ENCODE measurements at regions not wholly inside any gene's neighbourhood (a gene's known extent, or its start where the extent isn't known, plus 50 kb on each side); places are given as distances from the start of the nearest gene placed in this dataset.
"Not testable (repeated sequence)": the region's sequence is repeated elsewhere in the genome, so short reads cannot be mapped to it uniquely, and the experiment has no call there.

GRCh38 chr20:51305316-51306052 lies 237.0 kb downstream of the NFATC2 start:
- DNase-seq, result no peak

- DNase-seq, result no peak
Measured at GRCh38 chr20:51303731-51304670, 238.5 kb downstream of the NFATC2 start.

- DNase-seq, result no peak
Measured at GRCh38 chr20:51301026-51301425, 241.5 kb downstream of the NFATC2 start.

GRCh38 chr20:51300104-51300503 lies 242.4 kb downstream of the NFATC2 start:
- DNase-seq, result no peak

GRCh38 chr20:51299413-51299812 lies 243.1 kb downstream of the NFATC2 start:
- DNase-seq, result no peak

- DNase-seq, result no peak
Measured at GRCh38 chr20:51298141-51298749, 244.3 kb downstream of the NFATC2 start.

GRCh38 chr20:51287628-51288413 lies 254.7 kb downstream of the NFATC2 start:
- DNase-seq, result no peak

GRCh38 chr20:51286758-51287157 lies 255.8 kb downstream of the NFATC2 start:
- DNase-seq, result no peak

DNA sequence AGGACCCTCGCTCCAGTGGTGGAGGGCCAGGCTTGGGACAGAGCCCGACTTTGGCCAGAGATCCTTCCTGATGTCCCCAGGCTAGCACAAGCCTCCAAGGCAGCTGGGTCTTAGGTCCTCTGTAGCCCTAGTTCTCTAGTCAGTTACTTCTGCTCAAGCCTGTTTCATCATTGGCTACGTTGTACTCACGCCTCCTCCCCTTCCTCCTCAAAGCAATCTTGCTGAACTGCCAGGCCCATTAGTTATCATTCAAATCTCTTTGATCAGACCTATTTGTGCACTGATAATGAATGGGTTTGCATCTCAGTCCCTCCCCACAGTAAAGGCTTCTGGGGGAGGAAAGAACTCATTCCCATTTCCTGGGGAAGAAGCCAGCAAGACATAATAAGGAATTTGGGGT lies 256.8 kb downstream of the NFATC2 start:
- no peak for DNase-seq

DNA sequence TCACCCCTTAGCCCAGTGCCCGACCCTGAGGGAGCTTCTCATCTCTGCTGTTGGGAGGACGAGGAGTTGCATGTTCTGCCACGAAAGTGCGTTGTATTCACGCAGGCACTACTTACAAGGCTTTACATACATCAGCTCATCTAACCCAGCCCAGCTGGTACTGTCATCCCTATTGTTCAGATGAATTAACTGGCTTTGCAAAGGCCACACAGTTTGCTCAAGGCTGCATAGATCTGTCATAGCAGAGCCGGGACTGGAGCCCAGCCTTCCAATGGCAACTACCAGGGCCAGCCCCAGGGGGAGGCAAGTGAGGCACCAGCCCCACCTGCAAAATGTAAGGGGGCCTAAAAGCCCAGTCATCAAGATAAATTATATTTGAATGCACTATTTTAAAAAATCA lies 257.6 kb downstream of the NFATC2 start:
- DNase-seq, result no peak

DNA sequence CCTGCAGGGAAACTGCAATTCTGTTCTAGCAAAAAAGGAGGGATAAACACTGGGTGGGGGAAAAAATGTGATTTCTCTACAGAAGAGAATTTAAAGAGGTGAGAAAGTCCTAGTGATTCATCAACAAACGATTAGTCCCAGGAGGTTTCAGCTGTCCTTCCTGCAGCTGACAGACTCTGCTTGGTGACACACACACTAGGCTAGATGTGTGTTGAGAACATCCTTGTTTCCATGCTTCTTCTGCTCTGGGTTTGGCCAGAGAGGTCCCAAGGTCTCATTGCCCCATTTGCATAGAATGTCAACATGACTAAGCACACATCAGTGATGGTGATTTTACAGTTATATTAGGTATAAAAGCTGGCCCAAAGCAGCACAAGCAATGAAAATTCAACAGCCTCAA lies 258.3 kb downstream of the NFATC2 start:
- no peak for DNase-seq

GRCh38 chr20:51281521-51281920 lies 258.6 kb upstream of the KCNG1 start:
- no peak for DNase-seq

DNA sequence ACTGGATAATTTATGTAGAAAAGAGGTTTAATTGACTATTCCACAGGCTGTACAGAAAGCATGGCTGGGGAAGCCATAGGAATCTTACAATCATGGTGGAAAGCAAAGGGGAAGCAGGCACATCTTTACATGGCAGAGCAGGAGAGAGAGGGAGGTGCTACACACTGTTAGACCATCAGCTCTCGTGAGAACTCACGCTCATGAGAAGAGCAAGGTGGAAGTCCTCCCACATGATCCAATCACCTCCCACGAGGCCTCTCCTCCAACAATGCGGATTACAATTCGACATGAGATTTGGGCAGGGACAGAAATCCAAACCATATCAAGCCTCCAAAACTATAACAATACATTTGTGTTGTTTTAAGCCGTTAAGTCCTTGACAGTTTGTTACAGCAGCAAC lies 257.1 kb upstream of the KCNG1 start:
- DNase-seq, result no peak

DNA sequence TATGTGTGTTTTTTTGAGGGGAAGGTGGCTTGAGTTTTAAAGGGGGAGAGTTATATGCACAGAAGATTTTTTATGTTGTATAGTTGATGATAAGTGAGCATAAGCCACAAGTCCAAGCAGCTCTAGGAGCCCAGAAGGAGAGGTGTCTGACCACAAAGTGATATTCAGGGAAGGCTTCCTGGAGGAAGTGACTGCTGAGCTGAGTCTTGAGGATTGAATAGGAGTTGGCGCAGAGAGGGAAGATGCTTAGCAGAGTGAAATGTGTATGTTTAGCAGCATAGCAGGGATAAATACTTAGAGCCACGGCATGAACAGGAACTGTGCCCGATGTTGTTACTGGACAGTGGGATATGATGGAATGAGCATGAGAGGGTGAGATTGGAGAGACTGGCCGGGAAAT lies 255.1 kb upstream of the KCNG1 start:
- DNase-seq, result no peak

DNA sequence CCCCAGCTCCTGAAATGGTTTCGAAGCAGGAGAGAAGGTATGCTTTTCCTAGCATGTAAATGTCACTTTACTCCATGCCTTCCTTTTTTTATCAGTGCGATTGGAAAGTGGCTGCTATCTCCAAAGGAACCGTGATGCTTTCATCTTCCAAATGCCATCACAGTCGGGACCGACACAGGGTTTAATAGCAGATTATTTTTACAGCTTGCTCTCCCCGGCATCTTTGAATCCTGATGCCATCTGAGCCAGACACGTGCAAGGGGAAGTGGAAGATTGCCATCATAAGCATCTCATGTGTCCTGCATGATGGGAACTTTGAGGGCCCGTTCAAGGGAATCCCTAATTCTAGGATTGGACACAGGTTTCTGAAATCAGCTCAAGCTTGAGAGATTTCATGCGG lies 253.4 kb upstream of the KCNG1 start:
- no peak for DNase-seq

DNA sequence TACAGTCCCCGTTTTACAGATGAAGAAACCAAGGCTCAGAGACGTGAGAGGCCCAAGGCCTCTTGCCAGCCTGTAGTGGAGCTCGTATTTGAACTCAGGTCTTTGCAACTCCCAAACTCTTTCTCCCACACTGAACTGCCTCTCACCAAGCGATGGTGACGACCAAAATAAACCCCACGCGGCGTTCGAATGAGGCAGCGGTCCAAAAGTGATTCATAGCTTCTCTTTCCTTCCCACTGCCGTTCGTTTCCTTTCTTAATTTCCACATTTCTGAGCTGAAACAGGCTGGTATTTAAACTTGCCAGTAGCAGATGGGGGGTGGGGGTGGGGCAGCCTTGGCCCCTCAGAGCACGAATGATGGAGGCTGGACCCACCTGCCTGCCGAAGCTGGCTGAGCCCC lies 252.9 kb upstream of the KCNG1 start:
- peak; percentile 26 for DNase-seq

DNA sequence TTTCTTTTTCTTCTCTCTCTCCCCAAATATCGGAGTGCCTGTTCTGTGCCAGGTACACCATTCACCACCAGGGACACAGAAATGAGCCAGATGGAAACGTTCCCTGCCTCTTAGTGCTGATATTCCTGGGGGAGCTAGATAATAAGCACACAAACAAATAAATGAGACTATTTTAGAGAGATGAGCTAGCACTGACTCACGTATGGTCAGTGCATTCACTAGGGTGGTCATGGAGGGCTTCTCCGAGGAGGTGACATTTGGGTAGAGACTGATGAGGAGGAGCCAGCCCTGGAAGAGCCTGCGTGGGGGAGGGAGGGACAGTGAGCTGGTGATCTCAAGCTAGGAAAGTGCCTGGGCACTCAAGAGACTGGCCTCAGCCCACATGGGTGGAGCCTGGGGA lies 252.3 kb upstream of the KCNG1 start:
- no peak for DNase-seq

DNA sequence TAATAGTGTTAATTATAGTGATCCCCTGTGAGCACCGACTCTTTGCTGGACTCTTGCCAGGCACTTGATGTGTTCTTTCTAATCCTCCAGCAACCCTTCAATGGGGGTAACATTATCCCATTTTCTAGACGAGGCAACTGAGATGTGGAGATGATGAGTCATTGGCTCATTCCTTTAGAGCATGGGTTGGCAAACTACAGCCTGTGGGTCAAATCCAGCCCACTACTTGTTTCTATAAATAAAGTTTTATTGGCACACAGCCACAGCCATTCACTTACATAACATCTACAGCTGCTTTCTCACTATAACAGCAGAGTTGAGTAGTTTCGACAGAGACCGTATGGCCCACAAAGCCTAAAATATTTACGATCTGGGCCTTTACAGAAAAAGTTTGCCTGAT lies 249.5 kb upstream of the KCNG1 start:
- no peak for DNase-seq

DNA sequence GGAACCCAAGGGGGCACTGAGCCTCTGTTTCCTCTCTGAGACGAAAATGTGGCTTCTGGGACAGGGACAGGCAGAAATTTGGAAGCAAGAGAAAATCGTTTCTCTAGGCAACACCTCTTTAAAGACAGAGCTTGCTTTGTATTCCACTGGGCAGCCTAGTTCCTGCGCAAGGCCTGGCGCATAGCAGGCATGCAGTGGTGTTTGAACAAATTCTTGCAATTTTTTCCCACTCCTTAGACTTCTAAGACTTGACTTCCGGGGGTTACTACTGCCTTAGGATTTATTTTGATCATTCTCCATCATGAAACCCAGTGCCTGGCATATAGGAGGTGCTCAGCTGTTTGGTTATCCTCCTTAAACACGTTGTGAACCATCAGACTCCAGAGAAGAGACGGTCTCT lies 249.0 kb upstream of the KCNG1 start:
- DNase-seq, result no peak

GRCh38 chr20:51271289-51271688 lies 248.4 kb upstream of the KCNG1 start:
- not testable (repeated sequence) for DNase-seq

GRCh38 chr20:51269671-51270070 lies 246.8 kb upstream of the KCNG1 start:
- no peak for DNase-seq

DNA sequence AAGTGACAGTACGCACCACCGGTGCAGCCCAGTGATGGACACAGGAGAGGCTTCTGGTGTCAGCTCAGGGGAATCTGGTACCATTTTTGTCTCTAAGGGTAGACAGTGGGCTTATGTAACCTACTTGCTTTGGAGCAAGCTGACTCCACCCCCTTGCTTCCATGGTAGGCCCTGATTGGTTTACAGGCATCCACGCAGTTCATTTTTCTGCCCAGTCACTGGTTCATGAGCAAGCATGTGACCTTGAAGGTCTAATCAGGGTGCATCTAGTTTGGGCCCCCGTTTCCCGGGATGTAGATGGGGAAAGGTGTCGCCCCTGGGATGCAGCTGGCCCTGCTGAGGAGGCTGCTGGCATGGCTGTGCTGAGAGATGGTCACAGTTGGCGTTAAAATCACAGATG lies 244.8 kb upstream of the KCNG1 start:
- DNase-seq, result no peak

DNA sequence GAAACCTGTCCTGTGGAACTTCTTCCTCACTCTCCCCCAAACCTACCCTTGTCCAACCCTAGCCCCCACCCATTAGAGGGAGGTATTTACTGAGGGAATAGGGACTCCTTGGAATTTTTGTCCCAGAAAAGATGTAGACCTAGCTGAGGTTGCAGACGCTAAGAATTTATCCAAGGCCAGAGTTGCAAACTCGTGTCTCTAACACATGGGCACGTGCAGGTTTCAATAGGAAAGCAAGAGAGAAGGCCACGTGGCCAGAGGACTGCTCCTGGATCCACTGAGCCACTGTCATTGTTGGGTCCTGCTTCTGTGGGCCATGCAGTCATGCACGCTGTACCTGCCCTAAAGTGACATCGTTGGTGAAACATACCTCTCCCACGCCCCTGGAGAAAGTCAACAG lies 243.4 kb upstream of the KCNG1 start:
- DNase-seq, result no peak

All from suppressor macrophage treated with lipopolysaccharide for 4 hours (primary cell).